ENCODE measurements at regions not wholly inside any gene's neighbourhood (a gene's known extent, or its start where the extent isn't known, plus 50 kb on each side); places are given as distances from the start of the nearest gene placed in this dataset.
"Not testable (repeated sequence)": the region's sequence is repeated elsewhere in the genome, so short reads cannot be mapped to it uniquely, and the experiment has no call there.

GRCh38 chr7:131058561-131059288, 269.0 kb upstream of the MKLN1 start:
- not testable (repeated sequence) for DNase-seq

- DNase-seq: not testable (repeated sequence)
Observed at GRCh38 chr7:131059401-131059800, 268.3 kb upstream of the MKLN1 start.

- peak; percentile 18 for DNase-seq
Observed at GRCh38 chr7:131061158-131061557, 266.5 kb upstream of the MKLN1 start.

- DNase-seq: peak; percentile 21
Observed at GRCh38 chr7:131061818-131062217, 265.9 kb upstream of the MKLN1 start.

GRCh38 chr7:131066635-131067034, 261.0 kb upstream of the MKLN1 start:
- DNase-seq: no peak

- no peak for DNase-seq
Observed at GRCh38 chr7:131067220-131067619, 260.5 kb upstream of the MKLN1 start.

GRCh38 chr7:131068604-131069021, 259.1 kb upstream of the MKLN1 start:
- DNase-seq: no peak

- peak; percentile 24 for DNase-seq
Observed at GRCh38 chr7:131071786-131072504, 255.7 kb upstream of the MKLN1 start.

GRCh38 chr7:131072505-131073091, 255.1 kb upstream of the MKLN1 start:
- DNase-seq: peak; percentile 19

GRCh38 chr7:131074043-131074442, 253.6 kb upstream of the MKLN1 start:
- no peak for DNase-seq

- DNase-seq: no peak
Observed at GRCh38 chr7:131074585-131074984, 253.1 kb upstream of the MKLN1 start.

- no peak for DNase-seq
Observed at GRCh38 chr7:131075406-131075805, 252.3 kb upstream of the MKLN1 start.

GRCh38 chr7:131076032-131076431, 251.6 kb upstream of the MKLN1 start:
- no peak for DNase-seq

GRCh38 chr7:131076711-131077181, 250.9 kb upstream of the MKLN1 start:
- DNase-seq: no peak

GRCh38 chr7:131077735-131078134, 249.9 kb upstream of the MKLN1 start:
- no peak for DNase-seq

GRCh38 chr7:131080754-131081153, 246.9 kb upstream of the MKLN1 start:
- DNase-seq: no peak

GRCh38 chr7:131081308-131081707, 246.4 kb upstream of the MKLN1 start:
- no peak for DNase-seq

GRCh38 chr7:131083781-131084180, 243.9 kb upstream of the MKLN1 start:
- DNase-seq: no peak

- DNase-seq: not testable (repeated sequence)
Observed at GRCh38 chr7:131084336-131084735, 243.3 kb upstream of the MKLN1 start.

- DNase-seq: no peak
Observed at GRCh38 chr7:131087756-131088658, 239.7 kb upstream of the MKLN1 start.

- DNase-seq: no peak
Observed at GRCh38 chr7:131090188-131090587, 237.5 kb upstream of the MKLN1 start.

GRCh38 chr7:131090886-131091692, 236.6 kb upstream of the MKLN1 start:
- no peak for DNase-seq
